HG02623 (cell line): ENCODE measurements at regions not wholly inside any gene's neighbourhood (a gene's known extent, or its start where the extent isn't known, plus 50 kb on each side); places are given as distances from the start of the nearest gene placed in this dataset.
"Not testable (repeated sequence)": the region's sequence is repeated elsewhere in the genome, so short reads cannot be mapped to it uniquely, and the experiment has no call there.

Experiments used
- ATAC-seq: cut with Tn5 transposase; IDR thresholded peaks from one replicate; pipeline ENCODE4 v1.9.1; 2021; ENCODE audit warnings: moderate library complexity; ENCODE audit not compliant: unreplicated experiment

- ATAC-seq, result no peak
These were observed 68.9 kb upstream of the PITX1 start for GRCh38 chr5:135102716-135103574.

DNA sequence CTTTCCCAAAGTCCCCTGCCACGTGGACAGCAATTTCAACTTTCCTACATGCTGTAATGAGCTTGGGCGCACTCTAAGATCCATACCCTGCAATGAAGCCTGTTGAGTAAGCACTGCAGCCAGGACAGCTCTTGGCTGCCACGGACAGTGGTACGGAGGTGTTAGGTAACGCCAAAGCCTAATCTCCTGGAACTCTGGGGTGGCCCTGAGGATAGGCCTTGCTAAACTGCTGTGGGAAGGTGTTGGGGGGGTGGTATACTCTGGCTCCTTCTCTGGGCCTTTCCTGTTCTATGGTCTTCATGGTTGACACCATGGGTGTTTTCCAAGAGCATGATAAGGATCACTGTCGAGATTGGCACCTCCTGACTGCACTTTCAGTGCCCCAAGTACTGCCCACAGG is 66.4 kb upstream of the PITX1 start:
- ATAC-seq, result no peak

GRCh38 chr5:135100011-135100410 is 66.0 kb upstream of the PITX1 start:
- ATAC-seq, result no peak

- ATAC-seq, result no peak
These were observed 63.4 kb upstream of the PITX1 start for GRCh38 chr5:135097390-135097789.

DNA sequence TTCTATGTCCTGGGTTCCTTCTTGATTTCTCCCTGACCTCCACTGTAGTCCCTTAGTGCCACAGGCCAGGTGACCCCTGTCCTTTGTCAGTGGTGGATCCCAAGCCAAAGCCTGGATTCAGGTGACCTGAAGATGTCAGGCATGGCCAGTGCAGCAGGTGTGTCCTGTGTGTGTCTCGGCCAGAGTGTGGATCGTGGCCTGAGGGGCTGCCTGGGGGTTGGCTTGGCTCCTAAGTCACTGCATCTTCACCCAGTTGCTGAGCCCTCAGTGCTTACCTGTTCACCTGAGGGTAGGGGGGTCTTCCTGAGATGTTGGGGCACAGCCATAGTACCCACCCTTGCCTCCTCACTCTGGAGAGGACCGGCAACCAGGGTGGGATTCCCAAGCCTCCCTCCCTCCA is 61.8 kb upstream of the PITX1 start:
- ATAC-seq, result no peak

GRCh38 chr5:135095052-135095715 is 61.2 kb upstream of the PITX1 start:
- no peak for ATAC-seq

DNA sequence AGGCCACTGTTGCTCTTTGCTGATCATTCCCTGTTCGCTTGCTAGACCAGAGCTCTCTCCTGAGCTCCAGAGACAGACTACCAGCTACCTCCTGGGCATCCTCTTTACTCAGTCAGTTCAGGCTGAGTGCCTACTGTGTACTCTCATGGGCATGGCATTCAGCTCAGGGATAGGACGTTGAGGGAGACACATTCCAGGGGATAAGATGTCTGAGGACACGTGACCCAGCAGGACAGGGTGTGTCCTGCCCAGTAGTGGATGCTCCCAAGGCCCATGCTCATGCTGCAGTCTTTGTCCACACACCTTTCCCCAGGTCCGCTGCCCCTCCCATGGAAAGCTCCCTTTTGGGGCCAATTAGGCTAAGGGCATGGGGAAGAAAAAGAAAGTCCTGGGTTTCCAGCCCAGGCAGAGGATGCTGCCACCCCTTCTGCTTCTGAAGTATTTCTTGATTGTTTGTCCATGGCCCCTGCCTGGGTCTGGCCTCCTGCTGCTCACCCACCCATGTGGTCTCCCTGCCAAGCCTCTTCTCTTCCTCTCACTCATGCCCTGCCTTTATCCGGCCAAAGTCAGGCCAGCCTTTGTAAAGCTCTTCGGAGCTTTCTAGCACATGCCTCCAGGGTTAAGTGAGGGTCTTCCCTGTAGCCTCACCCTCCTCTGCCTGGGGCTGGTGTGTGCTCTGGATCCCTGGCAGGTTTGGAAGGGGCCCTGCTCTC is 60.5 kb upstream of the PITX1 start:
- no peak for ATAC-seq

- not testable (repeated sequence) for ATAC-seq
These were observed 59.5 kb upstream of the PITX1 start for GRCh38 chr5:135093483-135093882.

- no peak for ATAC-seq
These were observed 58.4 kb upstream of the PITX1 start for GRCh38 chr5:135092476-135092875.

GRCh38 chr5:135091286-135091685 is 57.3 kb upstream of the PITX1 start:
- no peak for ATAC-seq

GRCh38 chr5:135089912-135090311 is 55.9 kb upstream of the PITX1 start:
- no peak for ATAC-seq

DNA sequence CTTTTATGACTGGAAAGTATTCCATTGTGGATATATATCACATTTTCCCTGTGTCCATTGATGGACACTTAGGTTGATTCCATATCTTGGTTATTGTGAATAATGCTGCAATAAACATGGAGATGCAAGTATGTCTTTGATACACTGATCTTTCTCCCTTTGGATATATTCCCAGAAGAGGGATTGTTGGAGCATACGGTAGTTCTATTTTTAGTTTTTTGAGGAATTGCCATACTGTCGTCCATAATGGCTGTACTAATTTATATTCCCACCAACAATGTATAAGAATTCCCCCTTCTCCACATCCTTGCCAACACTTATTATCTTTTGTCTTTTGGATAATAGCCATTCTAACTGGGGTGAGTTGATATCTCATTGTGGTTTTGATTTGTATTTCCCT is 54.9 kb upstream of the PITX1 start:
- ATAC-seq, result no peak

GRCh38 chr5:135087950-135088349 is 53.9 kb upstream of the PITX1 start:
- no peak for ATAC-seq

GRCh38 chr5:135085936-135086725 is 52.1 kb upstream of the PITX1 start:
- no peak for ATAC-seq

DNA sequence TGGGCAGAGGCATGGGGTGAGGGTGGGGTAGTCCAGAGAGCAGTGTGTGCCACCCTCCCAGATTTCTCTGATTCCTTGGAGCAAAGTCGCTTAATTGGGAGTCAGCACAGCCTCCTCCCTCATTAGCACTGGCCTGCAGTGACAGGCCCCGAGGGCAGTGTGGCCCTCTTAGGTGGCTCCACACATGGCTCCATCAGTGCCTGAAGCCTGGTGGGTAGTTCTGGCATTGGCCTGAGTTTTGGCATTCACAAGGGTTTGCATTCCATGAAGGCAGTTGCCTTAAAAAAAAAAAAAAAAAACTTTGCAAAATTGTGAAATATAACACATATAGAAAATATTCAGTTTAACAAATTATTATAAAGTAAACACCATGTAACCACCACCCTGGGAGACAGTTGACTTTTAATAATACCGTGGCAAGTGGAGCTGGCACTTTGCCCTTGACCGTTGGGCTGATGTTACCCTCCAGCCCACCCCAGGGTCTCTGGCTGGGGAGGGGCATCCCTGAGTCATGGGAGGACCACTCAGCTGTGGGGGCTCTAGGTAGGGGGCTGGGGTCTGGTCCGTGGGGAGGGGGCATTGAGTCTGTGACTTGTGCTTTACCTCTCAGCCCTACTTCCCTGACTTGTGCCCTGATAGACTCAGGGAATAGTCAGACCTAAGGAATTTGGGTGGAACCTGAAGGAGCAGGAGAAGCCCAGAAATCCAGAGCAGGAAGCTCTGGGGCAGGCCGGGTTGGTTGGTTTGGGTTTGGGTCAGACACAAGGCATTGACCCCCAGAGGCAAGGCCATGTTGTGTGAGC is 51.3 kb upstream of the PITX1 start:
- no peak for ATAC-seq
